Lower leg skin (tissue), 3 donors: ENCODE measurements at regions not wholly inside any gene's neighbourhood (a gene's known extent, or its start where the extent isn't known, plus 50 kb on each side); places are given as distances from the start of the nearest gene placed in this dataset.

ENCODE experiments used
- CTCF ChIP-seq, 3 donors: fragments of 450-650 bp; IDR thresholded peaks; one replicate each; pipeline ENCODE4 v1.5.1; 2016; ENCODE audit warnings: antibody characterized with exemption in 3 of 3, mild to moderate bottlenecking in 3 of 3, moderate library complexity in 2 of 3
- POLR2A ChIP-seq, 2 donors: fragments of 450-650 bp; IDR thresholded peaks; one replicate each; pipeline ENCODE4 v1.6.1; 2016 to 2017; ENCODE audit warnings: antibody characterized with exemption in 2 of 2, mild to moderate bottlenecking in 1 of 2, moderate library complexity in 1 of 2

DNA sequence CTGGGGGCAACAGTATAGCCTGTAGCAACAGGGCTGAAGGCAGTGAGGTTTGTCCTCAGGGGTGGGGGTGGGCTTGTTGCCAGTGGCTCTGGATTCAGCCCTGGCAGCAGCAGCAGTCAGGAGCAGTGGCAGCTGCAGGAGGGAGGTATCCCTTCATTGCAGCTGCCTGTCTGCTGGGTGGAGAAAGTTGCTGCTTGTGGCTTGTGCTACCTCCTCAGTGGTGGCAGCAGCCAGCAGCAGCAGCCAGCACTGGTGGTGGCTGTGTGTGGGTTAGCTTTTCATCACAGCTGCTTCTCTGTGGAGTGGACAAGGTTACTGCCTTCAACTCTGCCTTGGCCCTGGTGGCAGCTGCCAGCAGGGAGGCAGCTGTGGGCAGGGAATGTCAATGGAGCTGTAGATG, 94.9 kb downstream of the ARL6IP6 start:
- TF ChIP-seq CTCF (IDR thresholded peaks at IDR 0.05) (no peak), POLR2A (IDR thresholded peaks at IDR 0.05) (no peak)
